ENCODE measurements at regions not wholly inside any gene's neighbourhood (a gene's known extent, or its start where the extent isn't known, plus 50 kb on each side); places are given as distances from the start of the nearest gene placed in this dataset.

DNA sequence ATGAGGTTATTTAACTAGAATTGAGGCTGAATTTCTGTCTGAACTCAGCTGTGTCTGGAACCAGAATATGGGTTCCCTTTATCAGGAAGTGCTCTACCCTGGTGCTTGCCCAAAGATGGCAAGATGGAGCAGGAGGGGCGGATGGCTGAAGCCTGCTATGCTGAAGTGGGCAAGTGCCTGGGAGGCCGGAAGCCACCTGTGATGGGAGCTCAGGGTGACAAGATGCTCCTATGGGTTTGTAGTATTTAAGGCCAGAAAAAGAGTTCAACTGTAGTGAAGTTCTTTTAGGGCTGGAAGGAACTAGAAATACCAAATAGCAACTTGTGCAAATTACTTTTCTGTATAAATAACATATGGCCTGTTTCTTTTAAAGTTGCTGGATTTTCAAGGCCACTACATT, 808.9 kb upstream of the RAB6C start:
- DNase-seq (ENCODE audit: low read depth) = no peak
- TF ChIP-seq, protein P1, sequence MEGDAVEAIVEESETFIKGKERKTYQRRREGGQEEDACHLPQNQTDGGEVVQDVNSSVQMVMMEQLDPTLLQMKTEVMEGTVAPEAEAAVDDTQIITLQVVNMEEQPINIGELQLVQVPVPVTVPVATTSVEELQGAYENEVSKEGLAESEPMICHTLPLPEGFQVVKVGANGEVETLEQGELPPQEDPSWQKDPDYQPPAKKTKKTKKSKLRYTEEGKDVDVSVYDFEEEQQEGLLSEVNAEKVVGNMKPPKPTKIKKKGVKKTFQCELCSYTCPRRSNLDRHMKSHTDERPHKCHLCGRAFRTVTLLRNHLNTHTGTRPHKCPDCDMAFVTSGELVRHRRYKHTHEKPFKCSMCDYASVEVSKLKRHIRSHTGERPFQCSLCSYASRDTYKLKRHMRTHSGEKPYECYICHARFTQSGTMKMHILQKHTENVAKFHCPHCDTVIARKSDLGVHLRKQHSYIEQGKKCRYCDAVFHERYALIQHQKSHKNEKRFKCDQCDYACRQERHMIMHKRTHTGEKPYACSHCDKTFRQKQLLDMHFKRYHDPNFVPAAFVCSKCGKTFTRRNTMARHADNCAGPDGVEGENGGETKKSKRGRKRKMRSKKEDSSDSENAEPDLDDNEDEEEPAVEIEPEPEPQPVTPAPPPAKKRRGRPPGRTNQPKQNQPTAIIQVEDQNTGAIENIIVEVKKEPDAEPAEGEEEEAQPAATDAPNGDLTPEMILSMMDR (IDR thresholded peaks at IDR 0.05; ENCODE audit: insufficient read depth, low read depth, low read length, missing control alignments) = no peak
- H3K4me3 ChIP-seq (ENCODE audit: low read length) = no peak overlapping the region

DNA sequence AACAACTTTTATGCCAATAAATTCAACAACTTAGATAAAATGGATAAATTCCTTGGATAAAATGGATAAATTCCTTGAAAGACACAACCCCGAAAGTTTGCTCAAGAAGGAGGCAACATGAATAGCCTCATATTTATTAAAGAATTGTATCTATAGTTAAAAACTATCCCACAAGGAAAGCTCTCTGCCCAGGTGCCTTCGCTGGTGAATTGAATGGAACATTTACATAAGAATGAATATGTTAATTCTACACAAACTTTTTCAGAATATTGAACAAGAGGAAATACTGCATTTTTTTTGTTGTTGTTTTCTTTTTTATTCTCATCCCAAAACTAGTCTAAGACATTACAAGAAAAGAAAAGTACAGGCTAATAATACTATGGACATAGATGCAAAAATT, 805.3 kb upstream of the RAB6C start:
- TF ChIP-seq, protein P1 (IDR thresholded peaks at IDR 0.05; ENCODE audit: insufficient read depth, low read depth, low read length, missing control alignments) = no peak
- DNase-seq (ENCODE audit: low read depth) = no peak
- H3K4me3 ChIP-seq (ENCODE audit: low read length) = no peak overlapping the region

DNA sequence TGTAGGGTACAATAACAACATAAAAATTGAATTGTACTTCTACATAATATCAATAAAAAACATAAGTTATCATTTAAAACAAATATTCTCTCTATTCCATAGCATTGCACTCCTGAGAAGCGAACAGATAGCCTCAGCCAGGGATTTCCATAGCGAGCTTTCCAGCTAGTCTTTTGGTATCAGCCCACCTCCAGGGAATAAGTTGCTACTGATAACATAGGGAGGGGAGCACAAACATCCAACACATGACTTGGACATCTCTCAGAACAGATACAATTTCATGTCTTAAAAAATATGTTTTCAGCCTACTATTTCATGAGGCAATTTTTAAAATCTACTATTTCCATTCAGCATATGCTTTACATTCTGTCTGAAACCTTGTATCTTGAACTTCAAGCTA, 804.4 kb upstream of the RAB6C start:
- TF ChIP-seq, protein P1 (IDR thresholded peaks at IDR 0.05; ENCODE audit: insufficient read depth, low read depth, low read length, missing control alignments) = no peak
- no peak for DNase-seq (ENCODE audit: low read depth)
- no peak overlapping the region for H3K4me3 ChIP-seq (ENCODE audit: low read length)

DNA sequence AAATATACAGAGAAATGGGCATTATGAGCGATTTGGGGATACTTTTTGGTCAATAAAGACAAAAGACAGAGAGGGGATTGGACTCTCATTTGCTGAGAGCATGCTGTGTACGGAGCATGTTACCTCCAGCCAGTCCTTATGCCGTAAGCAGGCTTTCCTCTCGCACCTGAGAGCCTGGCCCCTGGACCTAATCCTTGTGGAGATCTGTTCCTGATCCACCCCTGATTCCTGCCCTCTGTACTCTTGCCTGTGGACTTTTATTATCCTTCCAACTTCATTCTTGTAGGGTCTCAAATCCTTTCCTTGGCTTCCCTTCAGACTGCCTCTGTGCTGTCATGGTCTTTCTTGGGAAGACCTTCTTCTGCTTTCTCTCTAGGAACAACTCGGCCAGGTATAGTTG, 803.1 kb upstream of the RAB6C start:
- TF ChIP-seq, protein P1 (IDR thresholded peaks at IDR 0.05; ENCODE audit: insufficient read depth, low read depth, low read length, missing control alignments) = no peak
- DNase-seq (ENCODE audit: low read depth) = no peak
- H3K4me3 ChIP-seq (ENCODE audit: low read length) = no peak overlapping the region

DNA sequence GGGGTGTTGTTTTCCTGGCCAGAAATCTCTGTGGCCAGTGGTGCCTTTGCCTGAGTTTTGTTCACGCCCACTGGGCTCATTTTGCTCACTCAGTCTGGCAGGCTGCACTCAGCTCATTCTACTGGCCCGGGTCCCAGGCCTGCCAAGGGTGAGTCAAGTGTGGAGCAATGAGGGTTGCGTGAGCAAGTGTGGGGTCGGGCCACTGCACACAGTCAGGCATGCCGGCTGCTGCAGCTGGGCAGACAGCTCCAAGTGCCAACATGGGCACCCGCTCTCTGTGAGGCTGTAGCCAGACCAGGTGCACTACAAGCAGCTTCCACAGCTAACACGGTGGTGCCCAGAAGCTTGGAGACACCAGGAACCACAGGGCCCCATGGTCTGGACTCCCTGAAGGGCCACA, 801.1 kb upstream of the RAB6C start:
- no peak overlapping the region for H3K4me3 ChIP-seq (ENCODE audit: low read length)
- peak; percentile 93 for DNase-seq (ENCODE audit: low read depth)
- TF ChIP-seq, protein P1 (IDR thresholded peaks at IDR 0.05; ENCODE audit: insufficient read depth, low read depth, low read length, missing control alignments) = no peak

DNA sequence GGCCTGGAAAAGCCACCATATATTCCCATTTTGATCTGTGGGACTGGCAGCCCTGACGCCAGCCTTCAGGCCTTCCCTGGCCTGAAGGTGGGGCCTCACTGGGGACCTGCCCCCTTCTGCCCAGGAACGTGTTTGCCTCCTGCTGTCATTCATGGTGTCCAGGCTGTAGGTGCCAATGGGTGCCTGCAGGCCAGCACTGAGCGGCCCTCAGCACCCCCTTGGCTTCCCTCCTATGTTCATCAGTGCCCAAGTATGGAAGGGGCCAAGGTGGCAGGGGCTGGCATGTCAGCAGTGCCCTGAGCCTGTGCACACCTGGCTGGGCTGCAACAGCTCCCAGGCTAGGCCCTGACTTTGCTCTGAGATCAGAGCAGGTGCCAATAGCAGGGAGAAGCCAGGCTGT, 800.3 kb upstream of the RAB6C start:
- TF ChIP-seq, protein P1 (IDR thresholded peaks at IDR 0.05; ENCODE audit: insufficient read depth, low read depth, low read length, missing control alignments) = no peak
- H3K4me3 ChIP-seq (ENCODE audit: low read length) = no peak overlapping the region
- DNase-seq (ENCODE audit: low read depth) = no peak

DNA sequence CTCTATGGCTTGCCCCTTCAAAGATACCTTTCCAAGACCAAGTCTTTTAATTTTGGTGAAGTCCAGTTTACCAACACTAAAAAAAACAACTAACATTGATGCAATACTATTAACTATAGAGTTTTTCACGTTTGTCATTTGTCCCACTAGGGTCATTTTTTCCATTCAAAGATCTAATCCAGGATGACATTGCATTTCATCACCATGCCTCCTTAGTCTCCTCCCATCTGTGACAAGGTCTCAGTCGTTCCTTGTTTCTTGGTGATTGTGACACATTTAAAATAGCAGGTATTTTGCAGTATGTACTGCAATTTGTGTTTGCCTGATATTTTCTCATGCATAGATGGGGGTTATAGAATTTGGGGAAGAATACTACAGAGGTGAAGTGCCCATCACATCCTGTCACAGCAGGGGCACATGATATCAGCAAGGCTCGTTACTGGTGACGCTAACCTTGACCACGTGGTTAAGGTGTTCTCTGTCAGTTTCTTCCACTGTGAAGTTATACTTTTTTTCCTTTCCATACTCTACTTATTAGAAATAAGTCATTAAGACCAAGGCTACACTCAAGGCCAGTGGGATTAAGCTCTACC, 799.2 kb upstream of the RAB6C start:
- DNase-seq (ENCODE audit: low read depth) = no peak
- no peak overlapping the region for H3K4me3 ChIP-seq (ENCODE audit: low read length)
- TF ChIP-seq, protein P1 (IDR thresholded peaks at IDR 0.05; ENCODE audit: insufficient read depth, low read depth, low read length, missing control alignments) = no peak

Data from epithelial cell of esophagus (primary cell).